ENCODE measurements at regions not wholly inside any gene's neighbourhood (a gene's known extent, or its start where the extent isn't known, plus 50 kb on each side); places are given as distances from the start of the nearest gene placed in this dataset.

GRCh38 chr16:65788434-65789140 is 577.9 kb upstream of the CDH5 start:
- no peak for TF ChIP-seq POLR2A (IDR thresholded peaks at IDR 0.05)
- no peak for TF ChIP-seq POLR2AphosphoS5 (IDR thresholded peaks at IDR 0.05)
- TF ChIP-seq, protein P1, sequence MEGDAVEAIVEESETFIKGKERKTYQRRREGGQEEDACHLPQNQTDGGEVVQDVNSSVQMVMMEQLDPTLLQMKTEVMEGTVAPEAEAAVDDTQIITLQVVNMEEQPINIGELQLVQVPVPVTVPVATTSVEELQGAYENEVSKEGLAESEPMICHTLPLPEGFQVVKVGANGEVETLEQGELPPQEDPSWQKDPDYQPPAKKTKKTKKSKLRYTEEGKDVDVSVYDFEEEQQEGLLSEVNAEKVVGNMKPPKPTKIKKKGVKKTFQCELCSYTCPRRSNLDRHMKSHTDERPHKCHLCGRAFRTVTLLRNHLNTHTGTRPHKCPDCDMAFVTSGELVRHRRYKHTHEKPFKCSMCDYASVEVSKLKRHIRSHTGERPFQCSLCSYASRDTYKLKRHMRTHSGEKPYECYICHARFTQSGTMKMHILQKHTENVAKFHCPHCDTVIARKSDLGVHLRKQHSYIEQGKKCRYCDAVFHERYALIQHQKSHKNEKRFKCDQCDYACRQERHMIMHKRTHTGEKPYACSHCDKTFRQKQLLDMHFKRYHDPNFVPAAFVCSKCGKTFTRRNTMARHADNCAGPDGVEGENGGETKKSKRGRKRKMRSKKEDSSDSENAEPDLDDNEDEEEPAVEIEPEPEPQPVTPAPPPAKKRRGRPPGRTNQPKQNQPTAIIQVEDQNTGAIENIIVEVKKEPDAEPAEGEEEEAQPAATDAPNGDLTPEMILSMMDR (IDR thresholded peaks at IDR 0.05), result no peak

Measured in breast epithelium (tissue), 3 donors.